Liver (tissue), 8 donors: ENCODE measurements at regions not wholly inside any gene's neighbourhood (a gene's known extent, or its start where the extent isn't known, plus 50 kb on each side); places are given as distances from the start of the nearest gene placed in this dataset.

Experiments used
- DNase-seq: peaks from one replicate; pipeline ENCODE4 v3.0.0-alpha.2; 2017; ENCODE audit warnings: low spot score
- H3K27ac ChIP-seq, 2 donors: one replicate each; pipeline ENCODE4 v1.7.0; 2013; ENCODE audit warnings: inconsistent platforms in 2 of 2, low read length in 2 of 2, control low read depth in 1 of 2, low read depth in 1 of 2, mild to moderate bottlenecking in 1 of 2
- H3K27me3 ChIP-seq, 4 donors: one replicate each; pipeline versions ENCODE4 v1.6.1 to v1.7.0; 2013; ENCODE audit warnings: low read length in 3 of 4, inconsistent platforms in 1 of 4, mild to moderate bottlenecking in 1 of 4, moderate library complexity in 1 of 4; ENCODE audit not compliant: control insufficient read depth in 4 of 4, insufficient read depth in 4 of 4
- H3K36me3 ChIP-seq, 4 donors: one replicate each; pipeline versions ENCODE4 v1.6.1 to v1.7.0; 2013; ENCODE audit warnings: low read length in 3 of 4, mild to moderate bottlenecking in 3 of 4, low read depth in 1 of 4, moderate library complexity in 1 of 4; ENCODE audit not compliant: control insufficient read depth in 4 of 4, insufficient read depth in 3 of 4
- H3K4me1 ChIP-seq, 4 donors: one replicate each; pipeline versions ENCODE4 v1.6.1 to v1.7.0; 2013; ENCODE audit warnings: low read length in 3 of 4, mild to moderate bottlenecking in 3 of 4, moderate library complexity in 1 of 4; ENCODE audit not compliant: control insufficient read depth in 4 of 4, insufficient read depth in 4 of 4
- H3K4me3 ChIP-seq, 3 donors: one replicate each; pipeline versions ENCODE4 v1.6.1 to v1.7.0; 2013; ENCODE audit warnings: low read length in 3 of 3, control low read depth in 1 of 3, low read depth in 1 of 3, mild to moderate bottlenecking in 1 of 3
- H3K9ac ChIP-seq, 2 donors: one replicate each; pipeline ENCODE4 v1.7.0; 2013; ENCODE audit warnings: low read length in 2 of 2, mild to moderate bottlenecking in 2 of 2, moderate library complexity in 2 of 2, control low read depth in 1 of 2, low read depth in 1 of 2
- H3K9me3 ChIP-seq, 4 donors: one replicate each; pipeline versions ENCODE4 v1.6.1 to v1.7.0; 2013; ENCODE audit warnings: low read length in 3 of 4; ENCODE audit not compliant: control insufficient read depth in 4 of 4
- EGR1 ChIP-seq, 2 donors: IDR thresholded peaks; 2 replicates each; pipeline ENCODE4 v1.6.1; 2016 to 2018; ENCODE audit warnings: antibody characterized with exemption in 2 of 2, low read depth in 2 of 2
- FOXA1 ChIP-seq: IDR thresholded peaks from 2 replicates; pipeline ENCODE4 v1.6.1; 2016; ENCODE audit warnings: antibody characterized with exemption
- GABPA ChIP-seq, 2 donors: IDR thresholded peaks in 1 of 2; conservative IDR thresholded peaks in 1 of 2; 2 replicates each; pipeline ENCODE4 v1.6.1; 2016; ENCODE audit warnings: antibody characterized with exemption in 2 of 2, mild to moderate bottlenecking in 1 of 2, moderate library complexity in 1 of 2
- HNF4A ChIP-seq, 2 donors: conservative IDR thresholded peaks; 2 replicates each; pipeline ENCODE4 v1.6.1; 2016; ENCODE audit warnings: antibody characterized with exemption in 2 of 2, mild to moderate bottlenecking in 2 of 2
- HNF4G ChIP-seq: IDR thresholded peaks from 2 replicates; pipeline ENCODE4 v1.6.1; 2016; ENCODE audit warnings: antibody characterized with exemption
- JUND ChIP-seq, 2 donors: IDR thresholded peaks; 2 replicates each; pipeline ENCODE4 v1.6.1; 2016; ENCODE audit warnings: antibody characterized with exemption in 2 of 2
- NR2F2 ChIP-seq: IDR thresholded peaks from 2 replicates; pipeline ENCODE4 v1.6.1; 2016; ENCODE audit warnings: antibody characterized with exemption
- RAD21 ChIP-seq, 2 donors: IDR thresholded peaks; 2 replicates each; pipeline ENCODE4 v1.6.1; 2016; ENCODE audit warnings: antibody characterized with exemption in 2 of 2, mild to moderate bottlenecking in 2 of 2
- REST ChIP-seq: IDR thresholded peaks from 2 replicates; pipeline ENCODE4 v1.6.1; 2016; ENCODE audit warnings: antibody characterized with exemption, mild to moderate bottlenecking
- RXRA ChIP-seq, 2 donors: IDR thresholded peaks; 2 replicates each; pipeline ENCODE4 v1.6.1; 2017 to 2018; ENCODE audit warnings: antibody characterized with exemption in 2 of 2, mild to moderate bottlenecking in 1 of 2
- TAF1 ChIP-seq: conservative IDR thresholded peaks from 2 replicates; pipeline ENCODE4 v1.6.1; 2016; ENCODE audit warnings: antibody characterized with exemption, mild to moderate bottlenecking
- YY1 ChIP-seq: IDR thresholded peaks from 2 replicates; pipeline ENCODE4 v1.6.1; 2016; ENCODE audit warnings: antibody characterized with exemption, mild to moderate bottlenecking
- WGBS: extraction: QIAGEN DNeasy Blood & Tissue Kit; methylation state at CpG from one replicate; pipeline ENCODE4 v1.1.7; 2013; 5-methylcytosine and 5-hydroxymethylcytosine counted together
- TF ChIP-seq, protein P1 (sequence below): fragments of 150-350 bp; IDR thresholded peaks from 2 replicates; pipeline ENCODE4 v1.5.1; 2017; ENCODE audit warnings: improper control_type of control experiment, low read depth, low read length; ENCODE audit not compliant: missing input control
- TF ChIP-seq, protein P2 (sequence below): IDR thresholded peaks from 2 replicates; pipeline ENCODE4 v1.6.1; 2016; ENCODE audit warnings: antibody characterized with exemption
- TF ChIP-seq, protein P3 (sequence below): IDR thresholded peaks from 2 replicates; pipeline ENCODE4 v1.6.1; 2016; ENCODE audit warnings: antibody characterized with exemption
- donor health status: healthy.
- donor health status: healthy.
- donor health status: healthy.
- donor health status: healthy.
- donor health status: healthy.

- TF ChIP-seq FOXA1 = no peak
- TF ChIP-seq, protein P1, sequence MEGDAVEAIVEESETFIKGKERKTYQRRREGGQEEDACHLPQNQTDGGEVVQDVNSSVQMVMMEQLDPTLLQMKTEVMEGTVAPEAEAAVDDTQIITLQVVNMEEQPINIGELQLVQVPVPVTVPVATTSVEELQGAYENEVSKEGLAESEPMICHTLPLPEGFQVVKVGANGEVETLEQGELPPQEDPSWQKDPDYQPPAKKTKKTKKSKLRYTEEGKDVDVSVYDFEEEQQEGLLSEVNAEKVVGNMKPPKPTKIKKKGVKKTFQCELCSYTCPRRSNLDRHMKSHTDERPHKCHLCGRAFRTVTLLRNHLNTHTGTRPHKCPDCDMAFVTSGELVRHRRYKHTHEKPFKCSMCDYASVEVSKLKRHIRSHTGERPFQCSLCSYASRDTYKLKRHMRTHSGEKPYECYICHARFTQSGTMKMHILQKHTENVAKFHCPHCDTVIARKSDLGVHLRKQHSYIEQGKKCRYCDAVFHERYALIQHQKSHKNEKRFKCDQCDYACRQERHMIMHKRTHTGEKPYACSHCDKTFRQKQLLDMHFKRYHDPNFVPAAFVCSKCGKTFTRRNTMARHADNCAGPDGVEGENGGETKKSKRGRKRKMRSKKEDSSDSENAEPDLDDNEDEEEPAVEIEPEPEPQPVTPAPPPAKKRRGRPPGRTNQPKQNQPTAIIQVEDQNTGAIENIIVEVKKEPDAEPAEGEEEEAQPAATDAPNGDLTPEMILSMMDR = no peak
- peaks cover 0 to 4% (median 0%) of the 10 kb centered on the region in 4 donors for H3K27me3 ChIP-seq
- no peak overlapping the region for H3K9ac ChIP-seq
- no peak overlapping the region for H3K27ac ChIP-seq
- no peak for DNase-seq
- no peaks in the 10 kb centered on the region for H3K4me1 ChIP-seq
- no peaks in the 10 kb centered on the region for H3K36me3 ChIP-seq
- no peaks in the 10 kb centered on the region for H3K9me3 ChIP-seq
- 72% methylated on average over 1 of the region's 1 CpG for WGBS
- no peak overlapping the region for H3K4me3 ChIP-seq
These were observed 337.1 kb downstream of the BMPER start for GRCh38 chr7:34242391-34242790.

- Histone ChIP-seq H3K36me3 (no peaks in the 10 kb centered on the region), H3K9ac (no peak overlapping the region), H3K4me1 (no peaks in the 10 kb centered on the region), H3K4me3 (no peak overlapping the region), H3K9me3 (no peaks in the 10 kb centered on the region), H3K27me3 (peaks cover 0 to 4% (median 0%) of the 10 kb centered on the region in 4 donors), H3K27ac (no peak overlapping the region)
- WGBS = 89% methylated on average over 4 of the region's 4 CpGs
- TF ChIP-seq NR2F2 (no peak), TAF1 (no peak), EGR1 (IDR thresholded peaks at IDR 0.05; ENCODE audit: low read depth in 2 of 2) (no peak), RXRA (IDR thresholded peaks at IDR 0.05) (no peak), JUND (IDR thresholded peaks at IDR 0.05) (no peak), HNF4A (conservative IDR thresholded peaks at IDR 0.05) (no peak), YY1 (no peak), RAD21 (IDR thresholded peaks at IDR 0.05) (no peak), GABPA (IDR thresholded peaks at IDR 0.05 in 1 of 2, conservative IDR thresholded peaks at IDR 0.05 in 1 of 2) (no peak), REST (no peak), HNF4G (no peak), FOXA1 (no peak)
- TF ChIP-seq, protein P2, sequence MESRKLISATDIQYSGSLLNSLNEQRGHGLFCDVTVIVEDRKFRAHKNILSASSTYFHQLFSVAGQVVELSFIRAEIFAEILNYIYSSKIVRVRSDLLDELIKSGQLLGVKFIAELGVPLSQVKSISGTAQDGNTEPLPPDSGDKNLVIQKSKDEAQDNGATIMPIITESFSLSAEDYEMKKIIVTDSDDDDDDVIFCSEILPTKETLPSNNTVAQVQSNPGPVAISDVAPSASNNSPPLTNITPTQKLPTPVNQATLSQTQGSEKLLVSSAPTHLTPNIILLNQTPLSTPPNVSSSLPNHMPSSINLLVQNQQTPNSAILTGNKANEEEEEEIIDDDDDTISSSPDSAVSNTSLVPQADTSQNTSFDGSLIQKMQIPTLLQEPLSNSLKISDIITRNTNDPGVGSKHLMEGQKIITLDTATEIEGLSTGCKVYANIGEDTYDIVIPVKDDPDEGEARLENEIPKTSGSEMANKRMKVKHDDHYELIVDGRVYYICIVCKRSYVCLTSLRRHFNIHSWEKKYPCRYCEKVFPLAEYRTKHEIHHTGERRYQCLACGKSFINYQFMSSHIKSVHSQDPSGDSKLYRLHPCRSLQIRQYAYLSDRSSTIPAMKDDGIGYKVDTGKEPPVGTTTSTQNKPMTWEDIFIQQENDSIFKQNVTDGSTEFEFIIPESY = no peak
- TF ChIP-seq, protein P1 = no peak
- TF ChIP-seq, protein P3, sequence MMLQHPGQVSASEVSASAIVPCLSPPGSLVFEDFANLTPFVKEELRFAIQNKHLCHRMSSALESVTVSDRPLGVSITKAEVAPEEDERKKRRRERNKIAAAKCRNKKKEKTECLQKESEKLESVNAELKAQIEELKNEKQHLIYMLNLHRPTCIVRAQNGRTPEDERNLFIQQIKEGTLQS = no peak
- DNase-seq = no peak
These were observed 339.9 kb downstream of the BMPER start for GRCh38 chr7:34245246-34245645.
